HUES6 (cell line): ENCODE measurements at regions not wholly inside any gene's neighbourhood (a gene's known extent, or its start where the extent isn't known, plus 50 kb on each side); places are given as distances from the start of the nearest gene placed in this dataset.

Experiments used
- H3K27ac ChIP-seq: 2 replicates; pipeline ENCODE4 v1.7.0; 2013; ENCODE audit warnings: low read depth, mild to moderate bottlenecking, low read length, inconsistent platforms
- H3K27me3 ChIP-seq: 2 replicates; pipeline ENCODE4 v1.6.1; 2013; ENCODE audit warnings: low read length; ENCODE audit not compliant: control insufficient read depth, insufficient read depth
- H3K36me3 ChIP-seq: 2 replicates; pipeline ENCODE4 v1.6.1; 2013; ENCODE audit warnings: low read length; ENCODE audit not compliant: control insufficient read depth, insufficient read depth
- H3K4me1 ChIP-seq: 2 replicates; pipeline ENCODE4 v1.6.1; 2013; ENCODE audit warnings: low read length; ENCODE audit not compliant: control insufficient read depth, insufficient read depth
- H3K4me3 ChIP-seq: 2 replicates; pipeline ENCODE4 v1.5.1; 2013; ENCODE audit warnings: low read depth, low read length
- H3K9ac ChIP-seq: one replicate; pipeline ENCODE4 v1.6.1; 2013; ENCODE audit warnings: mild to moderate bottlenecking, low read length
- H3K9me3 ChIP-seq: 2 replicates; pipeline ENCODE4 v1.6.1; 2013; ENCODE audit warnings: low read depth, low read length; ENCODE audit not compliant: control insufficient read depth, insufficient read depth

GRCh38 chr3:30555968-30556367, 50.4 kb upstream of the TGFBR2 start:
- H3K4me3 ChIP-seq: no peak overlapping the region
- H3K36me3 ChIP-seq: no peaks in the 10 kb centered on the region
- H3K4me1 ChIP-seq: peaks cover 24% of the 10 kb centered on the region
- no peaks in the 10 kb centered on the region for H3K27me3 ChIP-seq
- H3K9me3 ChIP-seq: no peaks in the 10 kb centered on the region
- no peak overlapping the region for H3K27ac ChIP-seq
- no peak overlapping the region for H3K9ac ChIP-seq
